ENCODE measurements at regions not wholly inside any gene's neighbourhood (a gene's known extent, or its start where the extent isn't known, plus 50 kb on each side); places are given as distances from the start of the nearest gene placed in this dataset.

GRCh38 chr14:65214741-65215140 lies 112.4 kb upstream of the MAX start:
- DNase-seq (ENCODE audit: extremely low spot score, insufficient read length, low read depth) (no peak), FAIRE-seq (no peak)

GRCh38 chr14:65219353-65219752 lies 117.0 kb upstream of the MAX start:
- DNase-seq (ENCODE audit: extremely low spot score, insufficient read length, low read depth): no peak
- no peak for FAIRE-seq

- FAIRE-seq (peak; percentile 78), DNase-seq (ENCODE audit: extremely low spot score, insufficient read length, low read depth) (peak; percentile 51)
Measured at GRCh38 chr14:65222440-65222858, 120.1 kb upstream of the MAX start.

GRCh38 chr14:65223636-65224035 lies 121.3 kb upstream of the MAX start:
- FAIRE-seq: no peak
- no peak for DNase-seq (ENCODE audit: extremely low spot score, insufficient read length, low read depth)

- DNase-seq (ENCODE audit: extremely low spot score, insufficient read length, low read depth) (no peak), FAIRE-seq (peak; percentile 48)
Measured at GRCh38 chr14:65224799-65225198, 122.5 kb upstream of the MAX start.

- FAIRE-seq: peak; percentile 72
- no peak for DNase-seq (ENCODE audit: extremely low spot score, insufficient read length, low read depth)
Measured at GRCh38 chr14:65225299-65226159, 123.2 kb upstream of the MAX start.

- no peak for DNase-seq (ENCODE audit: extremely low spot score, insufficient read length, low read depth)
- no peak for FAIRE-seq
Measured at GRCh38 chr14:65226824-65227604, 124.7 kb upstream of the MAX start.

- DNase-seq (ENCODE audit: extremely low spot score, insufficient read length, low read depth) (peak; percentile 64), FAIRE-seq (peak; percentile 98)
Measured at GRCh38 chr14:65228436-65228835, 126.1 kb upstream of the MAX start.

GRCh38 chr14:65228956-65229747 lies 126.8 kb upstream of the MAX start:
- no peak for DNase-seq (ENCODE audit: extremely low spot score, insufficient read length, low read depth)
- FAIRE-seq: no peak

GRCh38 chr14:65229748-65230728 lies 127.7 kb upstream of the MAX start:
- DNase-seq (ENCODE audit: extremely low spot score, insufficient read length, low read depth): no peak
- FAIRE-seq: peak; percentile 71

- FAIRE-seq: no peak
Measured at GRCh38 chr14:65231286-65231980, 129.1 kb upstream of the MAX start.

GRCh38 chr14:65234752-65235361 lies 132.5 kb upstream of the MAX start:
- FAIRE-seq (no peak), DNase-seq (ENCODE audit: extremely low spot score, insufficient read length, low read depth) (no peak)

More at GRCh38 chr14:65231286-65231980, 129.1 kb upstream of the MAX start:
- DNase-seq (ENCODE audit: extremely low spot score, insufficient read length, low read depth): no peak

- no peak for FAIRE-seq
- no peak for DNase-seq (ENCODE audit: extremely low spot score, insufficient read length, low read depth)
Measured at GRCh38 chr14:65237023-65237814, 134.9 kb upstream of the MAX start.

GRCh38 chr14:65237941-65238340 lies 135.6 kb upstream of the MAX start:
- no peak for FAIRE-seq
- DNase-seq (ENCODE audit: extremely low spot score, insufficient read length, low read depth): no peak

- FAIRE-seq (no peak), DNase-seq (ENCODE audit: extremely low spot score, insufficient read length, low read depth) (no peak)
Measured at GRCh38 chr14:65238456-65238855, 136.1 kb upstream of the MAX start.

- no peak for FAIRE-seq
- DNase-seq (ENCODE audit: extremely low spot score, insufficient read length, low read depth): no peak
Measured at GRCh38 chr14:65239143-65239937, 137.0 kb upstream of the MAX start.

- FAIRE-seq: no peak
Measured at GRCh38 chr14:65239938-65240296, 137.6 kb upstream of the MAX start.

More at GRCh38 chr14:65239938-65240296, 137.6 kb upstream of the MAX start:
- DNase-seq (ENCODE audit: extremely low spot score, insufficient read length, low read depth): no peak
